ENCODE measurements at regions not wholly inside any gene's neighbourhood (a gene's known extent, or its start where the extent isn't known, plus 50 kb on each side); places are given as distances from the start of the nearest gene placed in this dataset.

- WGBS, 3 donors, result 78 to 89% (median 87%) methylated on average over 10 to 11 of the region's 11 CpGs
- ATAC-seq (no peak), DNase-seq (no peak)
- H3K36me3 ChIP-seq (ENCODE audit: insufficient read depth in 1 of 2, low read depth in 1 of 2), result peaks cover 0 to 4% of the 10 kb centered on the region in 2 donors
- H3K4me3 ChIP-seq, result no peak overlapping the region
- no peaks in the 10 kb centered on the region for H3K27me3 ChIP-seq (ENCODE audit: insufficient read depth in 3 of 3, low read length in 2 of 3)
- no peaks in the 10 kb centered on the region for H3K9me3 ChIP-seq
- H3K4me1 ChIP-seq, result no peaks in the 10 kb centered on the region
- intact Hi-C loops (cut with DNase I), result no loop called here
- TF ChIP-seq CTCF (IDR thresholded peaks at IDR 0.05), result no peak
- no peak overlapping the region for H3K27ac ChIP-seq
Observed at GRCh38 chr2:120992791-120993555, 257.3 kb downstream of the GLI2 start.

GRCh38 chr2:120993661-120994060, 258.0 kb downstream of the GLI2 start:
- Histone ChIP-seq H3K9me3 (no peaks in the 10 kb centered on the region), H3K4me3 (no peak overlapping the region), H3K27ac (no peak overlapping the region), H3K36me3 (ENCODE audit: insufficient read depth in 1 of 2, low read depth in 1 of 2) (peaks cover 0 to 4% of the 10 kb centered on the region in 2 donors), H3K4me1 (no peaks in the 10 kb centered on the region), H3K27me3 (ENCODE audit: insufficient read depth in 3 of 3, low read length in 2 of 3) (no peaks in the 10 kb centered on the region)
- DNase-seq (no peak), ATAC-seq (no peak)
- WGBS, 3 donors, result 77 to 81% (median 81%) methylated on average over 9 of the region's 9 CpGs
- intact Hi-C loops (cut with DNase I), result no loop called here
- no peak for TF ChIP-seq CTCF (IDR thresholded peaks at IDR 0.05)

DNA sequence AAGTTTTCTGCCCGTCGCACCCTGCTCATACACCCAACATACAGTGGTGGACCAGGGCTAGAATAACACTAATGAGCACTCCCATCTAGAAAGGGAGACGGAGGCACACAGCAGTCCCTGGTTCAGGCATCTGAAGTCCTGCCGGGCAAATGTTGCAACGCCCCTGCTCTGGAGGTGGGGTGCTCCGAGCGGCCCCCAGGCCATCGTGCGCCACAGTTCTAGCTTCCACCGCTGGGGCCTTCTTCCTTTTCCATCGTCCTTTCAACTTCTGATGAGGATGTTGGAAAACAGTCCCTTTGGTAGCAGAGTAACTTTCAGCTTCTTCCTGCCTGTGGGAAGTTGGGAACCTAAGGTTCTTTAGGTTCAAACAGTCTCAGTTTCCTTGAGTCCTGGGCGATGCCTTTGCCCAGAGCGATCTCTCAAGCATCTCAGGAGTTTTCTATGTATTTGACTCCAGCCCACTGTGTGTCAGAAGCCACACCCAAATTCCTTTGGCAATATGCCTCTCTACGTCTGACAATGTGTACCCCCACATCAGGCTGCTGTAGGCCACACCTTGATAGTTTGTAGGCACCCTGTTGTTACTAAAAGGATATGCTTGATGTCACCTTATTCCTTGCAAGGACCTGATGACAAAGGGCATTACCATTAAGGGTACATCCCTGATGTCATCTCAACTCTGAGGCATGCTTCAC, 258.8 kb downstream of the GLI2 start:
- intact Hi-C loops (cut with DNase I), result no loop called here
- no peak for ATAC-seq
- no peak for TF ChIP-seq CTCF (IDR thresholded peaks at IDR 0.05)

GRCh38 chr2:120995152-120995551, 259.5 kb downstream of the GLI2 start:
- Histone ChIP-seq H3K27ac (no peak overlapping the region), H3K36me3 (ENCODE audit: insufficient read depth in 1 of 2, low read depth in 1 of 2) (no peaks in the 10 kb centered on the region), H3K9me3 (no peaks in the 10 kb centered on the region), H3K4me3 (no peak overlapping the region), H3K27me3 (ENCODE audit: insufficient read depth in 3 of 3, low read length in 2 of 3) (no peaks in the 10 kb centered on the region), H3K4me1 (no peaks in the 10 kb centered on the region)
- DNase-seq (no peak), ATAC-seq (no peak)
- 86 to 89% (median 89%) methylated on average over 7 of the region's 7 CpGs for WGBS, 3 donors
- intact Hi-C loops (cut with DNase I), result no loop called here
- no peak for TF ChIP-seq CTCF (IDR thresholded peaks at IDR 0.05)

More for the DNA sequence above, 258.8 kb downstream of the GLI2 start:
- Histone ChIP-seq H3K4me3 (no peak overlapping the region), H3K4me1 (no peaks in the 10 kb centered on the region), H3K27ac (no peak overlapping the region), H3K9me3 (no peaks in the 10 kb centered on the region), H3K27me3 (ENCODE audit: insufficient read depth in 3 of 3, low read length in 2 of 3) (no peaks in the 10 kb centered on the region), H3K36me3 (ENCODE audit: insufficient read depth in 1 of 2, low read depth in 1 of 2) (no peaks in the 10 kb centered on the region)
- WGBS, 3 donors, result 89 to 91% (median 91%) methylated on average over 14 of the region's 14 CpGs
- no peak for DNase-seq

Measured in psoas muscle (tissue), 7 donors.